ENCODE measurements at regions not wholly inside any gene's neighbourhood (a gene's known extent, or its start where the extent isn't known, plus 50 kb on each side); places are given as distances from the start of the nearest gene placed in this dataset.

- H4K5ac ChIP-seq (ENCODE audit: insufficient read length, low read depth, low read length) = no peak overlapping the region
- no peaks in the 10 kb centered on the region for H3K36me3 ChIP-seq (ENCODE audit: control insufficient read depth in 2 of 4, insufficient read depth in 4 of 4, low read length in 3 of 4)
- H4K8ac ChIP-seq (ENCODE audit: extremely low read depth, insufficient read depth, low read length) = no peak overlapping the region
- H2AK5ac ChIP-seq (ENCODE audit: low read depth, low read length) = no peak overlapping the region
- no peak overlapping the region for H3K4me3 ChIP-seq (ENCODE audit: extremely low read depth in 1 of 4, insufficient read depth in 2 of 4, low read depth in 3 of 4, low read length in 4 of 4)
- no peaks in the 10 kb centered on the region for H4K20me1 ChIP-seq (replicated peaks in 1 of 2; ENCODE audit: control insufficient read depth in 1 of 2, insufficient read depth in 2 of 2, low read length in 2 of 2)
- H3K4me1 ChIP-seq (replicated peaks in 1 of 4; ENCODE audit: control insufficient read depth in 3 of 4, insufficient read depth in 4 of 4, low read length in 3 of 4) = no peaks in the 10 kb centered on the region
- H3K18ac ChIP-seq (ENCODE audit: extremely low read depth, low read length) = no peak overlapping the region
- no peak overlapping the region for H2AFZ ChIP-seq (ENCODE audit: low read length)
- ChIA-PET CTCF (ENCODE audit: partially characterized antibody) (interaction anchor here (1.2 kb wide), 2 partner anchors 28 to 81 kb away, joined by 4 read pairs; no protein-coding TSS in a partner anchor), POLR2A (ENCODE audit: partially characterized antibody) (no interaction called here)
- H3K79me2 ChIP-seq (ENCODE audit: control insufficient read depth in 1 of 2, insufficient read depth in 2 of 2, low read length in 2 of 2) = no peaks in the 10 kb centered on the region
- H3K14ac ChIP-seq (ENCODE audit: insufficient read length) = no peak overlapping the region
- H3K23me2 ChIP-seq (ENCODE audit: low read depth, low read length) = no peaks in the 10 kb centered on the region
- H4K91ac ChIP-seq (replicated peaks; ENCODE audit: insufficient read length, low read length) = no peak overlapping the region
- DNase-seq (ENCODE audit: low read depth in 1 of 2, low spot score in 2 of 2) = no peak
- no peak overlapping the region for H2BK12ac ChIP-seq (ENCODE audit: low read depth, low read length)
- no peak for FAIRE-seq
- 88% methylated on average over 1 of the region's 1 CpG; no CpG with 5 or more reads in 1 of the 2 experiments for WGBS, 2 experiments (ENCODE audit: extremely low coverage in 1 of 2, insufficient coverage in 1 of 2, insufficient read length in 1 of 2, insufficient replicate concordance in 2 of 2, low coverage in 1 of 2, low lambda C conversion rate in 2 of 2, missing lambda C conversion rate in 1 of 2)
- H2BK20ac ChIP-seq (ENCODE audit: low read length) = no peak overlapping the region
- H3K23ac ChIP-seq (ENCODE audit: insufficient read length) = no peak overlapping the region
- H3K9ac ChIP-seq (replicated peaks in 1 of 4; ENCODE audit: extremely low read depth in 1 of 4, low read depth in 3 of 4, low read length in 3 of 4) = no peak overlapping the region
- peaks cover 2% of the 10 kb centered on the region in 2 experiments; a peak in 1 of 4 replicates for H3K9me3 ChIP-seq (ENCODE audit: insufficient read depth in 2 of 2, low read depth in 1 of 2, low read length in 1 of 2)
- no peak overlapping the region for H3K4ac ChIP-seq (replicated peaks; ENCODE audit: insufficient read length, low read depth, low read length)
- no peak overlapping the region for H2BK15ac ChIP-seq (ENCODE audit: low read length)
- H3K4me2 ChIP-seq (ENCODE audit: insufficient read depth in 1 of 2, low read depth in 2 of 2, low read length in 2 of 2) = no peak overlapping the region
- H2BK120ac ChIP-seq (replicated peaks; ENCODE audit: low read depth, low read length) = no peak overlapping the region
- no peaks in the 10 kb centered on the region for H3K27me3 ChIP-seq (replicated peaks in 1 of 4; ENCODE audit: control insufficient read depth in 3 of 4, extremely low read depth in 1 of 4, insufficient read depth in 3 of 4, low read length in 3 of 4)
- no peak overlapping the region for H3K56ac ChIP-seq (replicated peaks; ENCODE audit: insufficient read length, low read depth, low read length)
- no peaks in the 10 kb centered on the region for H3K79me1 ChIP-seq (ENCODE audit: low read depth, low read length)
- H3K27ac ChIP-seq (ENCODE audit: low read depth, low read length) = no peak overlapping the region
- no peak overlapping the region for H2BK5ac ChIP-seq (ENCODE audit: low read depth, low read length)
- TF ChIP-seq RAD21 (IDR thresholded peaks at IDR 0.05 in 1 of 2, conservative IDR thresholded peaks at IDR 0.05 in 1 of 2; ENCODE audit: low read depth in 2 of 2, low read length in 2 of 2) (no peak), TCF12 (IDR thresholded peaks at IDR 0.05; ENCODE audit: low read depth, low read length) (no peak), ATF2 (IDR thresholded peaks at IDR 0.05; ENCODE audit: low read length) (no peak), SUZ12 (IDR thresholded peaks at IDR 0.05; ENCODE audit: low read length) (no peak), PHF8 (conservative IDR thresholded peaks at IDR 0.05; ENCODE audit: low read depth, low read length) (no peak), HDAC2 (IDR thresholded peaks at IDR 0.05; ENCODE audit: borderline replicate concordance in 1 of 2, low read depth in 2 of 2, low read length in 2 of 2) (no peak), SIX5 (IDR thresholded peaks at IDR 0.05; ENCODE audit: low read depth, low read length) (no peak), CREB1 (IDR thresholded peaks at IDR 0.05) (no peak), CTCF (IDR thresholded peaks at IDR 0.05; ENCODE audit: control extremely low read depth in 1 of 3, insufficient read depth in 1 of 3, low read depth in 1 of 3, low read length in 3 of 3) (no peak)
Observed at GRCh38 chr15:57832183-57832582, 125.7 kb downstream of the POLR2M start.

All from H1 (cell line).